Stimulated activated naive CD8-positive, alpha-beta T cell treated with anti-CD3 and anti-CD28 coated beads, Interleukin-15, amount 100 ng/mL, for 72 hours (primary cell): ENCODE measurements at regions not wholly inside any gene's neighbourhood (a gene's known extent, or its start where the extent isn't known, plus 50 kb on each side); places are given as distances from the start of the nearest gene placed in this dataset.

Source experiments
- ATAC-seq: fragments of 150-1000 bp; cut with Tn5 transposase; 2 replicates; pipeline ENCODE4 v1.10.0; 2021; ENCODE audit warnings: mild to moderate bottlenecking, moderate library complexity
- DNase-seq, 2 donors: peaks; one replicate each; pipeline ENCODE4 v3.0.0; 2021 to 2022
- H3K27ac Mint-ChIP-seq, 2 donors: one replicate each; pipeline ENCODE4 v1.8.0; 2022; ENCODE audit warnings: mild to moderate bottlenecking in 2 of 2, mixed read lengths in 2 of 2, moderate library complexity in 2 of 2
- H3K27me3 Mint-ChIP-seq: one replicate; pipeline ENCODE4 v1.8.0; 2022; ENCODE audit warnings: mixed read lengths
- H3K4me1 Mint-ChIP-seq: one replicate; pipeline ENCODE4 v1.8.0; 2022; ENCODE audit warnings: mild to moderate bottlenecking, mixed read lengths
- H3K4me3 Mint-ChIP-seq, 2 donors: one replicate each; pipeline ENCODE4 v1.8.0; 2022; ENCODE audit warnings: mild to moderate bottlenecking in 2 of 2, mixed read lengths in 2 of 2, moderate library complexity in 1 of 2
- H3K9me3 Mint-ChIP-seq, 2 donors: one replicate each; pipeline ENCODE4 v1.8.0; 2022; ENCODE audit warnings: mixed read lengths in 2 of 2

DNA sequence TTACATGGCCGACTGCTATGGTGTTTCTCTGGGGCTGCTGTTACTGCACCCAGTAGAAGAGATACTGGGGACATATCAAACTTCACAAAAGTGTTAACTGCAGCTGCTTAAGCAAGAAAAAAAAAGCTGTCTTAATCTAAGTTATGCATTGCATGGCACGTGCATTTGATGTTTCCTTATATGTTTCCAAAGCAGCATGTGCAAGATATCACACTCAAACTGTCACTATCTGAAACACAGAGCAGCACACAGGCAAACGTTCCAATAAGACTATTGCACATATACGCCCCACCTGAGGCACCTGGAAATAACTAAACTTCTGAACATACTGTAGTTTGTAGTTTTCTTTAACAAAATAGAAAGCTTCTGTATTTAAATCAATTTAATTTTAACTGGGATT lies 671.4 kb upstream of the ADGRL2 start:
- no peak overlapping the region for H3K27ac Mint-ChIP-seq
- no peaks in the 10 kb centered on the region for H3K4me1 Mint-ChIP-seq
- H3K9me3 Mint-ChIP-seq = peaks cover 6 to 9% of the 10 kb centered on the region in 2 donors
- H3K4me3 Mint-ChIP-seq = no peak overlapping the region
- H3K27me3 Mint-ChIP-seq = no peaks in the 10 kb centered on the region
- ATAC-seq (no peak), DNase-seq (no peak)

DNA sequence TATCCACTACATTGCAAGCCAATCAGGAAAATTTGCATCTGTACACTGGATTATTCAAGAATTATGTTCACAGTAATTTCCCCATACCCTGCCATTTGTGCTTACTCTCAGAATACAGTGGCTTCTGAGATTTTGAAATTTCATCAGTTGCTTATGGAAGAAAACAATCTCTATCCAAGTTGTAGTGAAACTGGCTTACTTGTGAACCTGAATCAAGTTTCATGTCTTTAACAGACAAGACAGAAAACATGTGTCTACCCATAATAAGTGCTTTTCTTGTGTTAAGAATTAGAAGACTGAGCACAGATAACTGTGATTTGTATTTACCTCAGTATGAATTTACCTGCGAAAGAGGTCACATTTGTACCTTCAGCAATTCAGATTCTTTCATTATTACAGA lies 672.7 kb upstream of the ADGRL2 start:
- DNase-seq (no peak), ATAC-seq (no peak)
- Mint-ChIP-seq H3K27me3 (no peaks in the 10 kb centered on the region), H3K27ac (no peak overlapping the region), H3K4me1 (no peaks in the 10 kb centered on the region), H3K4me3 (no peak overlapping the region), H3K9me3 (peaks cover 6 to 9% of the 10 kb centered on the region in 2 donors)

DNA sequence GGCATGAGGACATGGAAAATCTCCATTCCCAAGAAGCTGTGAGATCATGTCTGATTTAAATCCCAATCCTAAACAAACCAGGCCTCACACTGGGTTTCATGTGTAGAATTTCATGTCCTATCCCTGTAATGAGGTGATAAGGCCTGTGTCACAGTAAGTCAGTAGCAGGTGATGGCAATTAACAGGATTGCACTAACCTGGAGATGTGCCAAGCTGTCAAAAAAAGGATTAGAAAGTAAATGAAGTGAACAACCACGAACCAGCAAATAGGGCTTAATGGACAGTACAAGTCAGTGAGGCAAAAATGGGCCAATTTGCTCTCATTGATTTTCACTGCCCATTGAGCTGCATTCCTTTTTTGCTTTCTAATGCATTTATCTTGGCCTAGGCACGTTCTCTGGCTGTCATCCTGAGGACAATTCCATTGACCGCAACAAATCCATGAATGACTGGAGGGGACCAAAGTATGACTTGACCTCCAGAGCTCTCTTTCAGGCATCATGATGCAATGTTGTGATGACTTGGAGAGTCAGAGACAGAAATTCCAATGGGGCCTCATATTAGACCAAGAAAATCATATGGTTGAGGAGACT lies 673.6 kb upstream of the ADGRL2 start:
- Mint-ChIP-seq H3K27me3 (no peaks in the 10 kb centered on the region), H3K27ac (no peak overlapping the region), H3K9me3 (peaks cover 6 to 9% of the 10 kb centered on the region in 2 donors), H3K4me1 (no peaks in the 10 kb centered on the region), H3K4me3 (no peak overlapping the region)
- DNase-seq (no peak), ATAC-seq (no peak)

DNA sequence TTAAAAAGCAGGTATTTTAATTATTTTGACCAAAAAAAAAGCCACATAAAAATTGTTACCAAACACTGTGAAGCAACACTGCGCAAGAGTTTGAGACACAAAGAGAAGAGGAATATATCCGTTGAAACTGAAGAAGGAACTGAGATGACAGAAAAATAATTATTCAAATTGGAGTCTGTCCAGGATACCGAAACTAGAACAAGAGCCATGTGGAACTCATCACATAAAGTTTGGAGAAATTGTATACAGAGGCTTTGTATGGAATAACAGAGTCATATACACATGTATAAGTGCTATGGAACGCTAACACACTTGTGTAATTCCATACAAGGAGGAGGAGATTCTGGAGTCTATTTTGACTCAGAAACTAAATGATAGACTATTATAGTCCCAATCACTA lies 675.1 kb upstream of the ADGRL2 start:
- ATAC-seq (no peak), DNase-seq (no peak)
- Mint-ChIP-seq H3K4me1 (no peaks in the 10 kb centered on the region), H3K27me3 (no peaks in the 10 kb centered on the region), H3K27ac (no peak overlapping the region), H3K4me3 (no peak overlapping the region), H3K9me3 (peaks cover 6 to 9% of the 10 kb centered on the region in 2 donors)

DNA sequence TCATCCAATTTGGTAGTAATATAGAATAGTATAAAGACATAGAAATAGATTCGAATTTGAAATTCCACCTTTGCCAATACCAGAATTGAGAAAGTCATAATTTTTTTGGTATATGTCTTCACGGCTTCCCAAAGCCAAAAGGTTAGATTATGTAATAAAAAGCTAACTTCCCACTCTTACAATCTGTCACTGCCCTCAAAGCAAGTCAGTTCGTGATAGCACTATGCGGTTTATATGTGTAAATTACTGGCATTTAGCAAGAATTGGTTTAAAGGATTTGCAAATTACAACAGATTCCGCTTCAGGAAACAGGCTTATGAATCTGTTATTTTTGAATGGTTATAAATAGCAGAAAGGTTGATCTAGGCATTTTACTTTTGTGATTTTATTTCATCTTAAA lies 679.4 kb upstream of the ADGRL2 start:
- Mint-ChIP-seq H3K27me3 (no peaks in the 10 kb centered on the region), H3K9me3 (no peaks in the 10 kb centered on the region), H3K4me3 (no peak overlapping the region), H3K27ac (no peak overlapping the region), H3K4me1 (no peaks in the 10 kb centered on the region)
- ATAC-seq = no peak
- DNase-seq = no peak

DNA sequence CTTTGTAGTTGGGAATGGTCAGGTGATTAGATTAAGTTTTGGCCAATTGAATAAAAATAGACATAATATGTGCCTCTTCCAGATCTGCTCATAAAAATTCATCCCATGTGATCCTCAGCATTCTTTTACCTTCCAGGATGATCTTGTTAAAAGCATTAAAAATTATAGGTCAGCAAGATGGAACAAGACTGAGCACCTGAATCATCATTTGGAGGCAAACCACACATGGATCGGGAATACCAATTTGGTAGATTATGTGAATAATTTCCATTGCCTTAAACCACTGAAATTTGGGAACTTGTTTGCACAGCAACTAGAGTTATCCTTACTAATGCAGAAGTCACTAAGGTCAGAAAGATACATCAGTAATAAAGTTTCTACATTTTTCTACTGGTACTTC lies 681.4 kb upstream of the ADGRL2 start:
- no peaks in the 10 kb centered on the region for H3K4me1 Mint-ChIP-seq
- H3K9me3 Mint-ChIP-seq = no peaks in the 10 kb centered on the region
- no peak overlapping the region for H3K27ac Mint-ChIP-seq
- ATAC-seq = no peak
- H3K4me3 Mint-ChIP-seq = no peak overlapping the region
- DNase-seq = no peak
- no peaks in the 10 kb centered on the region for H3K27me3 Mint-ChIP-seq

DNA sequence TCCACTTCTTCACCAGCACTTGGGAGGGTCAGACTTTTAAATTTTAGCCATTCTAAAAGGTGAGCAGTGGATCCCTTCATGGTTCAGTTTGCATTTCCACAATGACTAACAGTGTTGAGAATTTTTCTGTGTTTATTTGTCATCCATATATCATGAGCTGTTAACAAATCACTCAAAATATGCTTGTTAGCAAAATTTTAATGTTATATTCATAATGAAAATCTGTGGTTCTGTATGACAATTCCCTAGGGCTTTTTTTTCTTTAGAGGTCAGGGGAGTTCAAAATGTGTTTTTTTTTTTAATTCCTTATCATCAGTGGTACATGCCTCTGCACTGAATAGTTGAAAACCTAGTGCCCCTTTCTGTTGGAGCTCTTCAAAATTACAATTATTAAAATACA lies 682.2 kb upstream of the ADGRL2 start:
- DNase-seq = no peak
- ATAC-seq = no peak
- Mint-ChIP-seq H3K27me3 (no peaks in the 10 kb centered on the region), H3K4me3 (no peak overlapping the region), H3K4me1 (no peaks in the 10 kb centered on the region), H3K27ac (no peak overlapping the region), H3K9me3 (no peaks in the 10 kb centered on the region)

DNA sequence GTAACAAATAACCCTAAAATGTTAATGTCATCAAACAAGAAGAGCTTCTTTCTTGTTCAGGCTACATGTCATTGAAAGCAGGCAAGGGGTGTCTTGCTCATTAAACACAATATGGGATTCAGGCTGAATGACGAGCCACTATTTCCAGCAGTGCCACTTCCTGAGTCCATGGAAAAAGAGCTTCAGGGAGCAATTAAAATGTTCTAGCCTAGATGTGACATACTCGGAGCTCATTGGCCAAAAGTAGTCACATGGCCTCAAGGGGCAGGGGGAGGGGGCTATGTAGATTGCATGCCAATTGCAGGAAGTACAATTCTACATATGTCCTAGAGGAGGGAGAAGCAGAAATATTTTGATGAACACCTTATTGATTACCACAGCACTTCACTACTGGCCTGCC lies 685.3 kb upstream of the ADGRL2 start:
- DNase-seq = no peak
- peaks cover 0 to 6% of the 10 kb centered on the region in 2 donors for H3K9me3 Mint-ChIP-seq
- H3K4me3 Mint-ChIP-seq = no peak overlapping the region
- no peak overlapping the region for H3K27ac Mint-ChIP-seq
- no peaks in the 10 kb centered on the region for H3K4me1 Mint-ChIP-seq
- ATAC-seq = no peak
- H3K27me3 Mint-ChIP-seq = no peaks in the 10 kb centered on the region

DNA sequence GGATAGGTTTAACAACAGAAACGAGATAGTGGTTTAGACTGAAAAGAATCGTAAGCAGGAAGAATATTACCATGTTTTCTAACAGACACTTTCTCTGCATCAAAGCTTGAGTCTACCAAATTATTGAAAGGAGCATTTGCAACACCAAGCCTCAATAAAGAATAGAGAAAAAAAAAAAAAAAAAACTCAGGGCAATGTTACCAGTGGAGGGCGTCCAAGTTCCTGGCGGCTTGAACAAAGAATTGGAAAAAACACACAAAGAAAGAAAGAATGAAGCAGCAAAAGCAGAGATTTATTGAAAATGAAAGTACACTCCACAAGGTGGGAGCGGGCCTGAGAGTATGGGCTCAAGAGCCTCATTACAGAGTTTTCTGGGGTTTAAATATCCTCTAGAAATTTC lies 686.5 kb upstream of the ADGRL2 start:
- H3K27me3 Mint-ChIP-seq = no peaks in the 10 kb centered on the region
- H3K9me3 Mint-ChIP-seq = peaks cover 6 to 8% of the 10 kb centered on the region in 2 donors
- no peak overlapping the region for H3K4me3 Mint-ChIP-seq
- no peak overlapping the region for H3K27ac Mint-ChIP-seq
- DNase-seq (no peak), ATAC-seq (no peak)
- H3K4me1 Mint-ChIP-seq = no peaks in the 10 kb centered on the region

DNA sequence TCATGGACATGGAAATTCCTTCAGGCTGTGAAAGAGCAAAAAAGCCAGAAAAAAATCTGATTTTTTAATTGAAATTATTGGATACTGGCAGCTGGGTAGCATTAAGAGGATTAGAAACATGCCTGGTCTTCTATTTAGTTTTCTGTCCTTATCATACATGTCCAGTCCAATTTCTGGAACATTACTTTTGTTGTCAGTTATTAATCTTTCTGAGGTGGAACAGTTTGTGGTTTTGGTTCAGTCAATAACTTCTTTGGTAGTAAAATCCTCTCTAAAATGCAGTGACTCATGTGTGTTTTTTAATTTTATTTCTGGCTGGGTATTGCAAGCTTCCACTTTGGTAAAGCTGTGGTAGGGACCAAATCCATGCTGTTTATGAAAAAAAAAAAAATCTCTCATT lies 687.0 kb upstream of the ADGRL2 start:
- peaks cover 6 to 8% of the 10 kb centered on the region in 2 donors for H3K9me3 Mint-ChIP-seq
- ATAC-seq (no peak), DNase-seq (no peak)
- H3K27ac Mint-ChIP-seq = no peak overlapping the region
- no peaks in the 10 kb centered on the region for H3K4me1 Mint-ChIP-seq
- H3K27me3 Mint-ChIP-seq = no peaks in the 10 kb centered on the region
- H3K4me3 Mint-ChIP-seq = no peak overlapping the region

DNA sequence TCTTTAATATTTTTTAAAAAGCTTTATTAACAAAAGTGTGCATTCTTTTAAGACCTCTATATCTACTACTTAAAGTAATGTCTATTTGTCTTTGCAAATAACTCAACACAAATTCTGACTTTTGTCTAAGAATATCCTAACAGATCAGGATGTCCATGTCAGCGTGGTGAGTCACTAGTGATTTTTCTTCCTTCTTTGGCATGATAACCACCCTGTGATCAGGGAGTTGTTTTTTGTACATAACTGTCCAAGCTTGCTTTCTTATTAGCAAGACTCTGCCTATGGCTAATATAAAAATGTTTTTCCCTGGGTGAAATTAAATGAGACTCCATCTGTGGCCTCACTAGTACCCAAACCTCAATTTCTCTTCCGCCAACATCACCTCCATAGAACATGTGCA lies 688.9 kb upstream of the ADGRL2 start:
- ATAC-seq (no peak), DNase-seq (no peak)
- Mint-ChIP-seq H3K4me1 (no peaks in the 10 kb centered on the region), H3K27me3 (no peaks in the 10 kb centered on the region), H3K9me3 (peaks cover 6 to 8% of the 10 kb centered on the region in 2 donors), H3K27ac (no peak overlapping the region), H3K4me3 (no peak overlapping the region)

DNA sequence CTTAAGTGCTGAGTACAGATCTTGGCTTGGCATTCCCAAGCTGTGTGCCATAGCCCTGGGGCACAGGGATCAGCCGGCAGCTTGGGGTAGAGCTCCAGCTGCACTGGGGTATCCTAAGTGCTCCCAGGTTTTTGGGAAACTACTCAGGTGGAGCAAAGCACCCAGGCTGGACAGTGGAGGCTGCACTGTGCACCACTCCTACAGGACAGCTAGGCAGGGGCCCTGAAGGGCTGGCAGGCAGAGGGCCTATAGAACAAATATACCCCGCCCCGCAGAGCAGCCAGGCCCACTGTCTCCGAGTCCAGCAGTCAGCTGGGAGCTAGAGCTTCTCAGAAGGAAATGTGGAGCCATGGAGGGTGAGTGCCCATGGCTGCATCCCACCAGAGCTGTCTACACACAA lies 691.7 kb upstream of the ADGRL2 start:
- ATAC-seq (no peak), DNase-seq (no peak)
- Mint-ChIP-seq H3K27ac (no peak overlapping the region), H3K27me3 (no peaks in the 10 kb centered on the region), H3K4me3 (no peak overlapping the region), H3K9me3 (peaks cover 6 to 8% of the 10 kb centered on the region in 2 donors), H3K4me1 (no peaks in the 10 kb centered on the region)

DNA sequence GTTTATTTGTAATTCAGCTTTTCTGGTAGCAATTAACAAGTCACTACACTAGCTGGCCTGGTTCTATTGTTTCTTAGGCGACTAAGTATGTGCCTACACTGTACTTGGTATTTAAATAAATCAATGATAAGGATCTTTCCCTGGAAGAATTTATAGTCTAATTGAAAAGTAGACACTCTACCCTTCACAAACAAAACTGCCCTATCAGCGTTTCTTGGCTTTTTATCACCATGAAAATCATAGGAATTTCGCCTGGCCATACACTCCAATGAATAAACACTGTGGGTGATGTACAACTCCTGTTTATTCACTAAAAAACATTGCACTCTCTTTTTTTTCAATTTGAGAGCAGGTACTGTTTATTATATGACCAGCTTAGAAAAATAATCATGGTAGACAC lies 702.9 kb upstream of the ADGRL2 start:
- DNase-seq = no peak
- Mint-ChIP-seq H3K27ac (no peak overlapping the region), H3K9me3 (peaks cover 6 to 10% of the 10 kb centered on the region in 2 donors), H3K4me1 (no peaks in the 10 kb centered on the region), H3K27me3 (no peaks in the 10 kb centered on the region), H3K4me3 (no peak overlapping the region)
- no peak for ATAC-seq

DNA sequence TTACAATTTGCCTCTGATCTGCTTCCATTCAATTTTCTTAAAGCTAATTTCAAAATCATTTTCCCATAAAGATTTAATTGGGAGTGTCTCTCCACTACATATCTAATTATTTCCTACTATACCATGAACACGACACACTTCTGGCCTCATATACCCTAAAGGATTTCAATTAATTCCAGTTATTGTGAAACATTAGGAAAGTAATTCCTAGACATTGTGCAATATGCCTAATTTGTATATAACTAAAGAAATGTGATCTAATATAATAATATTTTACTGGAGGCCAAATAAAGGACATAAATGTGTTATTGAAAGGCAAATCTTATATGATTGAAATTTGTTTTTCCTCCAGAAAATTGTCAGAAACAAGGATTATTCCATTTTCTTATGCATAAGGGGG lies 727.2 kb upstream of the ADGRL2 start:
- H3K27ac Mint-ChIP-seq = no peak overlapping the region
- peaks cover 0 to 12% of the 10 kb centered on the region in 2 donors for H3K9me3 Mint-ChIP-seq
- no peak for DNase-seq
- H3K4me3 Mint-ChIP-seq = no peak overlapping the region
- no peaks in the 10 kb centered on the region for H3K27me3 Mint-ChIP-seq
- H3K4me1 Mint-ChIP-seq = no peaks in the 10 kb centered on the region
- no peak for ATAC-seq

DNA sequence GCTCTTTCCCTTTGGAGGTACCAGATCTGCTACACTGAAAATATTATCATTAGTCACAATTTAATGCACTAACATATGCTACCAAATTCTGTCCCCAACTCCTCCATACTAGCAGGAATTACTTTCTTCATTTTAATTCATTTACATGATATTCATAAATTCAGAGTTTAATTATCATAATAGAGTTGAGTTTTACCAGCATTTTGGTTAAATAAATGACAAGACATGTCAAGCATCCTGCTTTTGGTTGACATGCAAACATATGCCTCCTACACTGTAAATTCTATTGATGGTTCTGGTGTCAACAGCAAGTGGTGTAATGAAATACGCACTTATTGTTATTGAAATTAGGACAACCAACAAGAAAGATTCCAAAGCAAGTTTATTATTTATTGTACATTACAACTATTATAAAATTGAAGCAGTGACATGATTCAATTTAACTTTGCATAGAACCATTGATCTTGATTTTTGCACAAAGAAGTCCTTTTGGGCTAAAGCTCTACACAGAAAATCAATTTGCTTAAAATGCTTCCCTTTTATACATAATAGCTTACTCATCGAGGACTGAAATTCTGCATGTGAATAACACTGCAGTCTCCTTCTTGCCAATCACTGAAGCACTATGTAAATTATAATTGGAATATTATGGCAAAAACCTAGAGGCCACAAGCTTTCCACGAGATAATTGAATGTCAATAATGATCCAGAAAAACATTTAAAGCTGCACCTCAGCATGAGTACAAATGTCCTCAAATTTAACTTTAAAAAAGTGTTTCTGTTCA lies 728.6 kb upstream of the ADGRL2 start:
- Mint-ChIP-seq H3K27ac (no peak overlapping the region), H3K27me3 (no peaks in the 10 kb centered on the region), H3K4me1 (no peaks in the 10 kb centered on the region), H3K9me3 (peaks cover 0 to 17% of the 10 kb centered on the region in 2 donors), H3K4me3 (no peak overlapping the region)
- no peak for ATAC-seq
- no peak for DNase-seq

DNA sequence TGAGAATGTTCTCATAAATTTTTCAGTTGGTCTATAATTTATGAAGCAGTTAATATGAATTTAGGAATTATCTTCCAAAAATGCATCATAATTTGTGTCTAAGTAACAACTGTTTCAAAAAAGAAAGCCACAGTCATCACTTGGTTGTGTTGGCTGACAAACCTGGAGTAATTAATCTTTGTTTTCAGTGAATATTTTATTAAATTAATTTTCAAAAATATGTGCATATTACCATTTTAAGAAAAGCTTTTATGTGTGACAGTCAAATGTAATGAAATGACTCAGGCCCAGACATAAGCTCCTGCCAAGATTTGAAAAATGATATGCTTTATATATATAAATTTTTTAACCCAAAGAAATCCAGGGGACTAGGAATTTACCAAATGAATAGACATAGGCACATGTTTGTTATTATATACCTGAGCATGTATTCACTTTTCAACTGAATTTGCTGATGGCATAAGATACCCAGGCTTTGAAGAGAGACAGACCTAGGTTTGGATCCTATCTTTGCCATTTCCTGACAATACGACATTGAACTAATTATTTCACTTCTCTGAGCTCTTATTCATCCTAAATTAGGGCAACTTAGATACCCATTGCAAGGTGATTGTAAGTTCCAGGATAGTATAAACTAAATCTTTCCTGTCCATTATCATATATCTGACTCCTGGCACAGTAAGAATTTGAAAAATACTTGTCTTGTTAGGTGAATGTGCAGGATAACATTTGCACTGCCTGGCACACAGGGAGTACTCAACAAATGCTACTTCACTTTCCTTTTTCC lies 729.5 kb upstream of the ADGRL2 start:
- DNase-seq (no peak), ATAC-seq (no peak)
- H3K4me3 Mint-ChIP-seq = no peak overlapping the region
- no peaks in the 10 kb centered on the region for H3K4me1 Mint-ChIP-seq
- peaks cover 0 to 18% of the 10 kb centered on the region in 2 donors for H3K9me3 Mint-ChIP-seq
- no peak overlapping the region for H3K27ac Mint-ChIP-seq
- no peaks in the 10 kb centered on the region for H3K27me3 Mint-ChIP-seq
